Activated CD4-positive, alpha-beta T cell treated with anti-CD3 and anti-CD28 coated beads, Interleukin-2, amount 10 ng/mL, durations not matched to agents 24 days and 14 days (primary cell): ENCODE measurements at regions not wholly inside any gene's neighbourhood (a gene's known extent, or its start where the extent isn't known, plus 50 kb on each side); places are given as distances from the start of the nearest gene placed in this dataset.
"Not testable (repeated sequence)": the region's sequence is repeated elsewhere in the genome, so short reads cannot be mapped to it uniquely, and the experiment has no call there.

Experiments used
- DNase-seq: peaks from one replicate; pipeline ENCODE4 v3.0.0; 2022
- H3K27ac Mint-ChIP-seq: one replicate; pipeline ENCODE4 v1.8.0; 2022; ENCODE audit warnings: mild to moderate bottlenecking, mixed read lengths
- H3K27me3 Mint-ChIP-seq: one replicate; pipeline ENCODE4 v1.8.0; 2022; ENCODE audit warnings: mixed read lengths
- H3K36me3 Mint-ChIP-seq: one replicate; pipeline ENCODE4 v1.8.0; 2022; ENCODE audit warnings: low read depth, mild to moderate bottlenecking, mixed read lengths
- H3K4me1 Mint-ChIP-seq: one replicate; pipeline ENCODE4 v1.8.0; 2021; ENCODE audit warnings: mixed read lengths
- H3K4me3 Mint-ChIP-seq: one replicate; pipeline ENCODE4 v1.8.0; 2022; ENCODE audit warnings: mild to moderate bottlenecking, moderate library complexity, mixed read lengths
- H3K9me3 Mint-ChIP-seq: one replicate; pipeline ENCODE4 v1.8.0; 2021; ENCODE audit warnings: mixed read lengths
- intact Hi-C: fragments of 100-400 bp; cut with micrococcal nuclease; formaldehyde crosslinking; loops from one replicate; pipeline ENCODE4 v1.15.1; 2023

- intact Hi-C loops = no loop called here
- Mint-ChIP-seq H3K27ac (no peak overlapping the region), H3K4me3 (no peak overlapping the region), H3K36me3 (no peaks in the 10 kb centered on the region), H3K4me1 (no peaks in the 10 kb centered on the region), H3K9me3 (peaks cover 8% of the 10 kb centered on the region), H3K27me3 (no peaks in the 10 kb centered on the region)
- no peak for DNase-seq
These were observed 552.5 kb upstream of the ADAMTS5 start for GRCh38 chr21:27519361-27519760.

DNA sequence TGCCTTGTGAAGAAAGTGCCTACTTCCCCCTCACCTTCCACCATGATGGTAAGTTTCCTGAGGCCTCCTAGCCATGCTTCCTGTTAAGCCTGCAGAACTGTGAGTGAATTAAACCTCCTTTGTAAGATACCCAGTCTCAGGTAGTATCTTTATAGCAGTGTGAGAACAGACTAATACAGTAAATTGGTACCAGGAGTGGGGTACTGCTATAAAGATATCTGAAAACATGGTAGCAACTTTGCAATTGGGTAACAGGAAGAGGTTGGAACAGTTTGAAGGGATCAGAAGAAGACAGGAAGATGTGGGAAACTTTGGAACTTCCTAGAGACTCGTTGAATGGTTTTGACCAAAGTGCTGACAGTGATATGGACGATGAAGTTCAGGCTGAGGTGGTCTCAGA is 550.3 kb upstream of the ADAMTS5 start:
- H3K4me3 Mint-ChIP-seq, H3K4me1 Mint-ChIP-seq, DNase-seq, H3K27ac Mint-ChIP-seq, H3K27me3 Mint-ChIP-seq, intact Hi-C loops, H3K36me3 Mint-ChIP-seq, H3K9me3 Mint-ChIP-seq: not testable (repeated sequence)

GRCh38 chr21:27515676-27516075 is 548.8 kb upstream of the ADAMTS5 start:
- no peak overlapping the region for H3K27ac Mint-ChIP-seq
- H3K4me1 Mint-ChIP-seq = no peaks in the 10 kb centered on the region
- no peak overlapping the region for H3K4me3 Mint-ChIP-seq
- DNase-seq = no peak
- H3K27me3 Mint-ChIP-seq = no peaks in the 10 kb centered on the region
- no peaks in the 10 kb centered on the region for H3K36me3 Mint-ChIP-seq
- intact Hi-C loops = no loop called here
- peaks cover 4% of the 10 kb centered on the region for H3K9me3 Mint-ChIP-seq

DNA sequence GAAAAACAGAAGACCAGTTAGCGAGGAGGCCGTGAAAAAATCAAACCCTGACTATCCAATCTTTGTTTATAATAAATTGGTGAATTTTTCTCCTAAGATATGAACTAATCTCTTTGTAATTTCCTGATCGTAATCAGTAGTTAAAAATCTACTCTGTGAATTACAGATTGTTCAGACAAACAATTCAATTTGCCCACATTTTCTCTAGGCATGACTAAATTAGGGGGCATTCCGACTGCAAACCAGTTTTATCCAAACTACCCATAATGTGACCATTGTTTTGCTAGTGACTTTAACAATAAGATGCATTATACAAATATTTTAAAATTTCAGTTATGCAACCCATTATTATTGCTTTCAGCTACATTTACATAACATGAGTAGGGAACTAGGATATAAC is 546.9 kb upstream of the ADAMTS5 start:
- Mint-ChIP-seq H3K4me1 (no peaks in the 10 kb centered on the region), H3K9me3 (no peaks in the 10 kb centered on the region), H3K4me3 (no peak overlapping the region), H3K27me3 (no peaks in the 10 kb centered on the region), H3K36me3 (no peaks in the 10 kb centered on the region), H3K27ac (no peak overlapping the region)
- intact Hi-C loops = no loop called here
- no peak for DNase-seq

- H3K4me1 Mint-ChIP-seq = no peaks in the 10 kb centered on the region
- no peaks in the 10 kb centered on the region for H3K9me3 Mint-ChIP-seq
- intact Hi-C loops = no loop called here
- H3K4me3 Mint-ChIP-seq = no peak overlapping the region
- no peak for DNase-seq
- no peaks in the 10 kb centered on the region for H3K27me3 Mint-ChIP-seq
- H3K27ac Mint-ChIP-seq = no peak overlapping the region
- H3K36me3 Mint-ChIP-seq = no peaks in the 10 kb centered on the region
These were observed 546.1 kb upstream of the ADAMTS5 start for GRCh38 chr21:27513016-27513415.

DNA sequence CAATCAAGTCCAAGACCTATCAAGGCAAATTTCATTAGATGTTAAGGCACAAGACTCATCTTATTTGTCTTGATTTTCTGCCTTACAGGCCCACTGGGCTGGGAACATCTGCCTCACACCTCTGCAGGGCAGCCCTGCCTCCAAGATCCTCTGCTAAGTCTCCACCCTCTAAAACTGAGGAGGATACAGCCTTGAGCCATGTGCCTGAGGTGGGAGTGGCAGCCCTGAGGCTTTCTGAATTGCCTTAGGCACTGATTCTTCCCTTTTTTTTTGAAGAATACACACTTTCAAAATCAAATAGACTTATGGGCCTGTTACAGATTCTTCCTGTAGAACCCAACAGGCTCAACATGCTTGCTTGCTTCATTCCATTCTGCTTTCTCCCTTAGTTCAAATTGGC is 544.3 kb upstream of the ADAMTS5 start:
- H3K27ac Mint-ChIP-seq = no peak overlapping the region
- intact Hi-C loops = no loop called here
- DNase-seq = no peak
- no peaks in the 10 kb centered on the region for H3K9me3 Mint-ChIP-seq
- H3K27me3 Mint-ChIP-seq = no peaks in the 10 kb centered on the region
- H3K36me3 Mint-ChIP-seq = no peaks in the 10 kb centered on the region
- H3K4me3 Mint-ChIP-seq = no peak overlapping the region
- H3K4me1 Mint-ChIP-seq = no peaks in the 10 kb centered on the region

DNA sequence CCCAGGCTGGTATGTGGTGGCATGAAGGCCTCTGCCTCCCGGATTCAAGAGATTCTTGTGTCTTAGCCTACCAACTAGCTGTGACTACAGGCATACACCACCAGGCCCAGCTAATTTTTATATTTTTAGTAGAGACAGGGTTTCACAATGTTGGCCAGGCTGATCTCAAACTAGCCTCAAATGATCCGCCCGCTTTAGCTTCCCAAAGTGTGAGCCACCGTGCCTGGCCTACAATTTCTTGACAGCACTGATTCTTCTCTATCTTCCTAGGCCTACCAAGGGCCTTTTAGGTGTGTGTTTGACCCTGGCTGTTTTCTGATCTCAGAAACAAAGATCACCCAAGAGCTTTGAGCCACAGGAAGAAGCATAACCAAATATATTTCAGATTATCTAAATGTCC is 540.8 kb upstream of the ADAMTS5 start:
- Mint-ChIP-seq H3K4me1 (no peaks in the 10 kb centered on the region), H3K27me3 (no peaks in the 10 kb centered on the region), H3K4me3 (no peak overlapping the region), H3K9me3 (no peaks in the 10 kb centered on the region), H3K27ac (no peak overlapping the region), H3K36me3 (no peaks in the 10 kb centered on the region)
- no peak for DNase-seq
- intact Hi-C loops = no loop called here

- intact Hi-C loops = no loop called here
- H3K4me3 Mint-ChIP-seq = no peak overlapping the region
- no peaks in the 10 kb centered on the region for H3K27me3 Mint-ChIP-seq
- H3K9me3 Mint-ChIP-seq = no peaks in the 10 kb centered on the region
- H3K36me3 Mint-ChIP-seq = no peaks in the 10 kb centered on the region
- no peaks in the 10 kb centered on the region for H3K4me1 Mint-ChIP-seq
- DNase-seq = no peak
- H3K27ac Mint-ChIP-seq = no peak overlapping the region
These were observed 538.6 kb upstream of the ADAMTS5 start for GRCh38 chr21:27505516-27505915.

- DNase-seq = no peak
- no peak overlapping the region for H3K27ac Mint-ChIP-seq
- intact Hi-C loops = no loop called here
- no peaks in the 10 kb centered on the region for H3K27me3 Mint-ChIP-seq
- no peaks in the 10 kb centered on the region for H3K36me3 Mint-ChIP-seq
- H3K9me3 Mint-ChIP-seq = no peaks in the 10 kb centered on the region
- no peaks in the 10 kb centered on the region for H3K4me1 Mint-ChIP-seq
- no peak overlapping the region for H3K4me3 Mint-ChIP-seq
These were observed 535.9 kb upstream of the ADAMTS5 start for GRCh38 chr21:27502801-27503200.

GRCh38 chr21:27498025-27498424 is 531.1 kb upstream of the ADAMTS5 start:
- no peaks in the 10 kb centered on the region for H3K36me3 Mint-ChIP-seq
- intact Hi-C loops = no loop called here
- no peak for DNase-seq
- no peaks in the 10 kb centered on the region for H3K4me1 Mint-ChIP-seq
- H3K4me3 Mint-ChIP-seq = no peak overlapping the region
- no peaks in the 10 kb centered on the region for H3K9me3 Mint-ChIP-seq
- no peaks in the 10 kb centered on the region for H3K27me3 Mint-ChIP-seq
- no peak overlapping the region for H3K27ac Mint-ChIP-seq

GRCh38 chr21:27495836-27496235 is 528.9 kb upstream of the ADAMTS5 start:
- no peaks in the 10 kb centered on the region for H3K36me3 Mint-ChIP-seq
- H3K9me3 Mint-ChIP-seq = no peaks in the 10 kb centered on the region
- no peaks in the 10 kb centered on the region for H3K4me1 Mint-ChIP-seq
- no peak overlapping the region for H3K27ac Mint-ChIP-seq
- no peak overlapping the region for H3K4me3 Mint-ChIP-seq
- no peaks in the 10 kb centered on the region for H3K27me3 Mint-ChIP-seq
- intact Hi-C loops = no loop called here
- no peak for DNase-seq

- H3K9me3 Mint-ChIP-seq = no peaks in the 10 kb centered on the region
- DNase-seq = no peak
- no peak overlapping the region for H3K4me3 Mint-ChIP-seq
- H3K27me3 Mint-ChIP-seq = no peaks in the 10 kb centered on the region
- H3K36me3 Mint-ChIP-seq = no peaks in the 10 kb centered on the region
- no peaks in the 10 kb centered on the region for H3K4me1 Mint-ChIP-seq
- intact Hi-C loops = no loop called here
- H3K27ac Mint-ChIP-seq = no peak overlapping the region
These were observed 526.7 kb upstream of the ADAMTS5 start for GRCh38 chr21:27493542-27493941.

DNA sequence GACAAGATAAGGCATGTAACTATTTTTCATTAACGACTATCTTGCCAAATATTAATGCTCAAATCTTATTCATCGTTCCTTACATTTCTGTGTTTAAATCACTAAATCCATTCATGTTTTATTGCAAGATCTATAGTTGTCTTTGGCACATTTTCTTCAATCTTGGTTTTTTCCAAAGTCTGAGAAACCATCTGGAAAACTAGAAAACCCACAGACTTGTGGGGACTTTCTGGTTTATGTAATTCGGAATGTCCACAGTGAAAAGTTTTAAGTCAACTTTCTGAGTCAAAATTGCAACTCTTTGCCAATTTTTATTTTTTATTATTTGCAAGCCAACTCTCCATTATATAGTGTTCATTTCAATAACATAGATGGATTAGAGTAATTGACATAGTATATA is 520.8 kb upstream of the ADAMTS5 start:
- DNase-seq = no peak
- Mint-ChIP-seq H3K36me3 (no peaks in the 10 kb centered on the region), H3K27me3 (no peaks in the 10 kb centered on the region), H3K9me3 (no peaks in the 10 kb centered on the region), H3K27ac (no peak overlapping the region), H3K4me1 (no peaks in the 10 kb centered on the region), H3K4me3 (no peak overlapping the region)
- intact Hi-C loops = no loop called here

GRCh38 chr21:27480841-27481261 is 514.0 kb upstream of the ADAMTS5 start:
- no peak for DNase-seq
- Mint-ChIP-seq H3K27ac (no peak overlapping the region), H3K4me3 (no peak overlapping the region), H3K27me3 (no peaks in the 10 kb centered on the region), H3K9me3 (peaks cover 3% of the 10 kb centered on the region), H3K4me1 (no peaks in the 10 kb centered on the region), H3K36me3 (no peaks in the 10 kb centered on the region)
- intact Hi-C loops = no loop called here

GRCh38 chr21:27477296-27477695 is 510.4 kb upstream of the ADAMTS5 start:
- H3K9me3 Mint-ChIP-seq = peaks cover 3% of the 10 kb centered on the region
- intact Hi-C loops = no loop called here
- DNase-seq = no peak

More at GRCh38 chr21:27477296-27477695, 510.4 kb upstream of the ADAMTS5 start:
- Mint-ChIP-seq H3K27me3 (no peaks in the 10 kb centered on the region), H3K4me1 (no peaks in the 10 kb centered on the region), H3K36me3 (no peaks in the 10 kb centered on the region), H3K27ac (no peak overlapping the region), H3K4me3 (no peak overlapping the region)
